GM12864 (cell line): ENCODE measurements at regions not wholly inside any gene's neighbourhood (a gene's known extent, or its start where the extent isn't known, plus 50 kb on each side); places are given as distances from the start of the nearest gene placed in this dataset.

Experiments used
- DNase-seq: peaks from one replicate; pipeline ENCODE4 v3.0.0-alpha.2; 2011; ENCODE audit warnings: low read depth
- H3K4me3 ChIP-seq: 2 replicates; pipeline ENCODE4 v1.5.1; 2011; ENCODE audit warnings: mild to moderate bottlenecking, low read depth, low read length, control low read depth
- CTCF ChIP-seq: IDR thresholded peaks from 2 replicates; pipeline ENCODE4 v1.5.1; 2011; ENCODE audit warnings: low read depth, mild to moderate bottlenecking, moderate library complexity, low read length, control low read depth, inconsistent platforms; ENCODE audit errors: missing control alignments

- no peak for DNase-seq
- H3K4me3 ChIP-seq = no peak overlapping the region
- no peak for TF ChIP-seq CTCF
These were observed 59.7 kb upstream of the MAGI1 start for GRCh38 chr3:66098436-66098835.

- TF ChIP-seq CTCF = no peak
- H3K4me3 ChIP-seq = no peak overlapping the region
- DNase-seq = no peak
These were observed 58.9 kb upstream of the MAGI1 start for GRCh38 chr3:66097647-66098046.

GRCh38 chr3:66095295-66096001, 56.7 kb upstream of the MAGI1 start:
- no peak for DNase-seq
- TF ChIP-seq CTCF = no peak
- no peak overlapping the region for H3K4me3 ChIP-seq

GRCh38 chr3:66093981-66094380, 55.3 kb upstream of the MAGI1 start:
- H3K4me3 ChIP-seq = no peak overlapping the region
- no peak for DNase-seq
- TF ChIP-seq CTCF = no peak

- no peak for TF ChIP-seq CTCF
- no peak for DNase-seq
- H3K4me3 ChIP-seq = no peak overlapping the region
These were observed 53.7 kb upstream of the MAGI1 start for GRCh38 chr3:66092175-66092995.
